H9 (cell line): ENCODE measurements at regions not wholly inside any gene's neighbourhood (a gene's known extent, or its start where the extent isn't known, plus 50 kb on each side); places are given as distances from the start of the nearest gene placed in this dataset.

ENCODE experiments used
- DNase-seq: peaks from one replicate; pipeline ENCODE4 v3.0.0-alpha.2; 2017
- H2AFZ ChIP-seq: one replicate; pipeline ENCODE4 v1.6.1; 2013; ENCODE audit warnings: mild to moderate bottlenecking, low read length, control low read depth, moderate library complexity
- H2AK5ac ChIP-seq: 2 replicates; pipeline ENCODE4 v1.6.1; 2013; ENCODE audit warnings: low read length, control low read depth, mixed read lengths; ENCODE audit not compliant: insufficient read length
- H2BK120ac ChIP-seq: one replicate; pipeline ENCODE4 v1.6.1; 2013; ENCODE audit warnings: low read depth, mild to moderate bottlenecking, low read length, control low read depth, inconsistent platforms; ENCODE audit not compliant: poor library complexity, severe bottlenecking
- H2BK12ac ChIP-seq: 2 replicates; pipeline ENCODE4 v1.6.1; 2013; ENCODE audit warnings: low read length, control low read depth, mixed read lengths, low read depth; ENCODE audit not compliant: insufficient read length
- H2BK15ac ChIP-seq: 2 replicates; pipeline ENCODE4 v1.6.1; 2013; ENCODE audit warnings: low read depth, low read length, control low read depth
- H2BK20ac ChIP-seq: one replicate; pipeline ENCODE4 v1.6.1; 2013; ENCODE audit warnings: low read depth, mild to moderate bottlenecking, low read length, control low read depth, inconsistent platforms; ENCODE audit not compliant: poor library complexity, severe bottlenecking
- H2BK5ac ChIP-seq: 2 replicates; pipeline ENCODE4 v1.6.1; 2013; ENCODE audit warnings: low read length, control low read depth, mixed read lengths; ENCODE audit not compliant: insufficient read length
- H3K14ac ChIP-seq: 2 replicates; pipeline ENCODE4 v1.6.1; 2013; ENCODE audit warnings: low read length, control low read depth; ENCODE audit not compliant: insufficient read depth
- H3K18ac ChIP-seq: 2 replicates; pipeline ENCODE4 v1.6.1; 2013; ENCODE audit warnings: low read depth, mild to moderate bottlenecking, mixed read lengths, low read length, control low read depth; ENCODE audit not compliant: insufficient read length
- H3K23ac ChIP-seq: 2 replicates; pipeline ENCODE4 v1.6.1; 2013; ENCODE audit warnings: low read length, control low read depth, mixed read lengths, low read depth; ENCODE audit not compliant: insufficient read length
- H3K23me2 ChIP-seq: 2 replicates; pipeline ENCODE4 v1.6.1; 2013; ENCODE audit warnings: low read depth, mild to moderate bottlenecking, mixed read lengths, low read length, control low read depth; ENCODE audit not compliant: insufficient read length, poor library complexity, severe bottlenecking
- H3K27ac ChIP-seq: 2 replicates; pipeline ENCODE4 v1.5.1; 2013; ENCODE audit warnings: low read length, control low read depth, mixed read lengths, low read depth; ENCODE audit not compliant: insufficient read length
- H3K27me3 ChIP-seq: 2 replicates; pipeline ENCODE4 v1.6.1; 2013; ENCODE audit warnings: low read length, control low read depth, inconsistent platforms; ENCODE audit not compliant: insufficient read depth
- H3K4ac ChIP-seq: 2 replicates; pipeline ENCODE4 v1.6.1; 2013; ENCODE audit warnings: low read depth, mild to moderate bottlenecking, control low read depth, inconsistent platforms, low read length, moderate library complexity
- H3K4me1 ChIP-seq: 2 replicates; pipeline ENCODE4 v1.6.1; 2013; ENCODE audit warnings: low read length, control low read depth, inconsistent platforms; ENCODE audit not compliant: insufficient read depth
- H3K4me2 ChIP-seq: 2 replicates; pipeline ENCODE4 v1.6.1; 2013; ENCODE audit warnings: low read length, control low read depth, mixed read lengths; ENCODE audit not compliant: insufficient read length, insufficient read depth
- H3K56ac ChIP-seq: 2 replicates; pipeline ENCODE4 v1.6.1; 2013; ENCODE audit warnings: low read depth, mild to moderate bottlenecking, mixed read lengths, low read length, control low read depth; ENCODE audit not compliant: insufficient read length
- H3K79me1 ChIP-seq: 2 replicates; pipeline ENCODE4 v1.6.1; 2013; ENCODE audit warnings: low read depth, mild to moderate bottlenecking, moderate library complexity, low read length, control low read depth, inconsistent platforms; ENCODE audit not compliant: insufficient read depth, poor library complexity, severe bottlenecking
- H3K79me2 ChIP-seq: 2 replicates; pipeline ENCODE4 v1.6.1; 2013; ENCODE audit warnings: low read length, control low read depth, inconsistent platforms; ENCODE audit not compliant: insufficient read depth
- H3K9ac ChIP-seq: 2 replicates; pipeline ENCODE4 v1.6.1; 2013; ENCODE audit warnings: low read length, control low read depth, mixed read lengths; ENCODE audit not compliant: insufficient read length; ENCODE audit errors: extremely low read depth
- H3K9me3 ChIP-seq: one replicate; pipeline ENCODE4 v1.6.1; 2013; ENCODE audit warnings: low read depth, low read length, inconsistent platforms; ENCODE audit not compliant: control insufficient read depth
- H3T11ph ChIP-seq: one replicate; pipeline ENCODE4 v1.6.1; 2013; ENCODE audit warnings: mild to moderate bottlenecking, low read length, control low read depth, inconsistent platforms
- H4K20me1 ChIP-seq: one replicate; pipeline ENCODE4 v1.6.1; 2013; ENCODE audit not compliant: control insufficient read depth, insufficient read length, insufficient read depth
- H4K5ac ChIP-seq: 2 replicates; pipeline ENCODE4 v1.6.1; 2013; ENCODE audit warnings: low read depth, mild to moderate bottlenecking, mixed read lengths, low read length, control low read depth; ENCODE audit not compliant: insufficient read length
- H4K8ac ChIP-seq: replicated peaks from 2 replicates; pipeline ENCODE4 v1.6.1; 2013; ENCODE audit warnings: low read length, control low read depth, mixed read lengths, low read depth; ENCODE audit not compliant: insufficient read length
- H4K91ac ChIP-seq: 2 replicates; pipeline ENCODE4 v1.6.1; 2013; ENCODE audit warnings: low read depth, mild to moderate bottlenecking, moderate library complexity, mixed read lengths, low read length, control low read depth; ENCODE audit not compliant: insufficient read length
- H3K27ac Mint-ChIP-seq, 3 experiments: 2 replicates in 2 of 3; 3 replicates in 1 of 3; pipeline ENCODE4 v1.8.0; 2020 to 2021; ENCODE audit warnings: mixed read lengths in 3 of 3, mild to moderate bottlenecking in 1 of 3, moderate library complexity in 1 of 3
- H3K27me3 Mint-ChIP-seq: 2 replicates; pipeline ENCODE4 v1.8.0; 2021; ENCODE audit warnings: low read depth, mild to moderate bottlenecking, moderate library complexity, mixed read lengths
- H3K36me3 Mint-ChIP-seq, 3 experiments: 2 replicates in 2 of 3; 3 replicates in 1 of 3; pipeline ENCODE4 v1.8.0; 2020 to 2021; ENCODE audit warnings: low read depth in 3 of 3, mixed read lengths in 3 of 3; ENCODE audit not compliant: insufficient read depth in 1 of 3
- H3K4me1 Mint-ChIP-seq, 2 experiments: 2 replicates each; pipeline ENCODE4 v1.8.0; 2020; ENCODE audit warnings: mixed read lengths in 2 of 2
- H3K4me3 Mint-ChIP-seq, 2 experiments: 2 replicates in 1 of 2; 3 replicates in 1 of 2; pipeline ENCODE4 v1.8.0; 2020 to 2021; ENCODE audit warnings: mild to moderate bottlenecking in 2 of 2, mixed read lengths in 2 of 2, moderate library complexity in 1 of 2
- H3K9me3 Mint-ChIP-seq, 2 experiments: 2 replicates in 1 of 2; 3 replicates in 1 of 2; pipeline ENCODE4 v1.8.0; 2020; ENCODE audit warnings: mild to moderate bottlenecking in 2 of 2, mixed read lengths in 2 of 2, moderate library complexity in 1 of 2
- WGBS: extraction: QIAGEN DNeasy Blood & Tissue Kit; methylation state at CpG from one replicate; pipeline ENCODE4 v1.1.7; 2013; ENCODE audit warnings: missing lambda C conversion rate, low lambda C conversion rate, mixed read lengths; ENCODE audit not compliant: insufficient read length; ENCODE audit errors: extremely low coverage; 5-methylcytosine and 5-hydroxymethylcytosine counted together
- TF ChIP-seq, protein P1 (sequence below): fragments of 200-600 bp; sonication (generic); conservative IDR thresholded peaks from 3 replicates; pipeline ENCODE4 v1.8.0; 2021; ENCODE audit warnings: antibody characterized with exemption, mild to moderate bottlenecking

DNA sequence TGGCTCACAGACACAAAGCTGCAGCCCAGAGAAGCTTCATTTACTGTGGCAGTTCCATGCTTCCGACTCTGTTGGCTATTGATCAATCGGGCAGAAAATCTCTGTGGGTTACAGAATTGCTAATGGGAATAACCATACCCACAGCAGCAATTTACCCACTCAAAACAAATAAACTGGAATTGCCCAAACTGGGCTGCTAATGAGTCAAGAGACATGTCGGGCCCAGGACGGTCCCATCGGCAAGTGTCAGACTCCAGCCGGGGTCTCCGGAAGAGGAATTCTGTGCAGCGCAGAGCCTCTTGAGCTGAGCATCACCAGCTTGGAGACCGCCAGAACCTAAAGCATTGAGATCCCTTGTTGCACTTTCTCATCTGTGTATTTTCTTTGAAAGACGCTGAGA is 67.8 kb downstream of the TMEM18 start:
- Histone ChIP-seq H3T11ph (no peak overlapping the region), H2BK20ac (no peak overlapping the region), H3K4ac (no peak overlapping the region), H4K91ac (no peak overlapping the region), H2BK12ac (no peak overlapping the region), H2BK15ac (no peak overlapping the region), H2AFZ (no peak overlapping the region), H3K27me3 (no peaks in the 10 kb centered on the region), H3K56ac (no peak overlapping the region), H3K18ac (no peak overlapping the region), H3K14ac (no peak overlapping the region), H4K20me1 (no peaks in the 10 kb centered on the region), H3K4me1 (no peaks in the 10 kb centered on the region), H3K9me3 (no peaks in the 10 kb centered on the region), H3K4me2 (no peak overlapping the region), H2BK5ac (no peak overlapping the region), H2BK120ac (no peak overlapping the region), H3K27ac (no peak overlapping the region), H2AK5ac (no peak overlapping the region), H3K9ac (no peak overlapping the region), H4K8ac (no peak overlapping the region), H3K79me2 (no peaks in the 10 kb centered on the region), H4K5ac (no peak overlapping the region), H3K79me1 (no peaks in the 10 kb centered on the region), H3K23ac (no peak overlapping the region), H3K23me2 (no peaks in the 10 kb centered on the region)
- TF ChIP-seq, protein P1, sequence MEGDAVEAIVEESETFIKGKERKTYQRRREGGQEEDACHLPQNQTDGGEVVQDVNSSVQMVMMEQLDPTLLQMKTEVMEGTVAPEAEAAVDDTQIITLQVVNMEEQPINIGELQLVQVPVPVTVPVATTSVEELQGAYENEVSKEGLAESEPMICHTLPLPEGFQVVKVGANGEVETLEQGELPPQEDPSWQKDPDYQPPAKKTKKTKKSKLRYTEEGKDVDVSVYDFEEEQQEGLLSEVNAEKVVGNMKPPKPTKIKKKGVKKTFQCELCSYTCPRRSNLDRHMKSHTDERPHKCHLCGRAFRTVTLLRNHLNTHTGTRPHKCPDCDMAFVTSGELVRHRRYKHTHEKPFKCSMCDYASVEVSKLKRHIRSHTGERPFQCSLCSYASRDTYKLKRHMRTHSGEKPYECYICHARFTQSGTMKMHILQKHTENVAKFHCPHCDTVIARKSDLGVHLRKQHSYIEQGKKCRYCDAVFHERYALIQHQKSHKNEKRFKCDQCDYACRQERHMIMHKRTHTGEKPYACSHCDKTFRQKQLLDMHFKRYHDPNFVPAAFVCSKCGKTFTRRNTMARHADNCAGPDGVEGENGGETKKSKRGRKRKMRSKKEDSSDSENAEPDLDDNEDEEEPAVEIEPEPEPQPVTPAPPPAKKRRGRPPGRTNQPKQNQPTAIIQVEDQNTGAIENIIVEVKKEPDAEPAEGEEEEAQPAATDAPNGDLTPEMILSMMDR = no peak
- Mint-ChIP-seq H3K4me3 (no peak overlapping the region), H3K36me3 (no peaks in the 10 kb centered on the region), H3K27ac (no peak overlapping the region), H3K27me3 (peaks cover 7% of the 10 kb centered on the region; the same call in 1 of the 2 replicates), H3K9me3 (no peaks in the 10 kb centered on the region), H3K4me1 (no peaks in the 10 kb centered on the region)
- DNase-seq = peak; percentile 8
- WGBS = no CpG with 5 or more reads among the region's 10 CpGs
